ENCODE measurements at regions not wholly inside any gene's neighbourhood (a gene's known extent, or its start where the extent isn't known, plus 50 kb on each side); places are given as distances from the start of the nearest gene placed in this dataset.

DNA sequence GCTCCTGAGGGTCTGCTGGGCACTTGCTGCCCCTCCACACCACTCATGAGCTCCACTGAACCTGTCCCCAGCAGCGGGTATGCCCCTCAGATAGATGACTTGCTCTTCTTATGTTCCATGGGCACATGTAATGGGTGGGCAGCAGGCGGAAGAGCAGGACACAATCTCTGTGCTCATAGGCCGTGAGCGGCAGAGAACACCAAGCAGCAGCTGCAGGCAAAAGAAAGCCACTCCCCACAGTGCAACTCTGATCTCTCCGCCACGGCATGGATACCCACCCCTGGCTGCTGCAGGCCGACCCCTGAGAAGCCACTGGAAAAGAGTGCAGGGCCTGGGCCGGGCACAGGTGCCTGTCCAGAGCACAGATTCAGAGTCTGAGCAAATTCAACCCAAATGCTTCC, 135.2 kb upstream of the RUNX3 start:
- H3K4me1 Mint-ChIP-seq: peaks cover 66 to 77% of the 10 kb centered on the region in 2 donors
- no peak for DNase-seq

DNA sequence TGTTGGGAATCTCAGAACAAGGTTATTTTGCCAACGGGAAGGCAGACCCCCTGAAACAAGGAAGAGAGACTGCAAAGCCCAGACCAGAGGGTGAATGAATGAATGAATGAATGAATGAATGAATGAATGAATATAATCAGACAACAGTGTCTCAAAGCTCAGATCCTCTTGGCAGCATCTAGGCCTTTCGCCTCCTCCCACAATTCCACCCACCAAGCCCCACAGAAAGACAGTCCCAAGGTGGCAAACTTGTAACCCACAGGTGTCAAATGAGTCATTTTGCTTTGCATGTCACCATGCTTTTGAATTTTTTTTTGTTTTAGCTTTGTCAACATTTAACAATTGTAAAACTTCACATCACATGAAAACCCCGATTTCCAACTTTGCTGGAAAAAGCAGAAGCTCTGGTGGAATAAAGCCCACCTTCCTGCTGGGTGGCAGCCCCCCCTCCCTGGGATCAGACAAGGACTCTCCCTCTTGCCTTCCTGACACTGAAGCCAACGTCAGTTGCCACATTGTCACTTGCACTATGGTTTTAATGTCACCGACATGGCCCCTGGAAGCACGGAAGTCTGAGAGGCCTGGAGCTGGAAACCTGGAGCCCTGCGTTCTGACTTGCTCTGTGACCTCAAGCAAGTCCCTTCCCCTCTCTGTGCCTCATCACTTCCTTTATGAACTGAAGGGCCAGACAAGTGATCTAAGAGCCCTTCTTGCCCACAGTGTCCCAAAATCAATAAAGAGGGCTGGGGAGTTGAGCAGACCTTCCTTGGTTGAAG, 134.6 kb upstream of the RUNX3 start:
- Mint-ChIP-seq H3K4me3 (peak overlapping the region; percentile 77 to 95 (median 89)), H3K9me3 (peaks cover 0 to 1% (median 0%) of the 10 kb centered on the region in 6 donors), H3K27me3 (ENCODE audit: low read depth in 3 of 3) (peaks cover 28 to 32% (median 29%) of the 10 kb centered on the region in 3 donors), H3K4me1 (peaks cover 66 to 77% of the 10 kb centered on the region in 2 donors), H3K27ac (peak overlapping the region; percentile 95 to 100 (median 98)), H3K36me3 (peaks cover 0 to 4% (median 0%) of the 10 kb centered on the region in 3 donors)
- peak; percentile 85 for DNase-seq

More for the DNA sequence above, 135.2 kb upstream of the RUNX3 start:
- Mint-ChIP-seq H3K27ac (peak overlapping the region; percentile 95 to 100 (median 98)), H3K9me3 (no peaks in the 10 kb centered on the region), H3K4me3 (peak overlapping the region; percentile 77 to 95 (median 89)), H3K36me3 (peaks cover 0 to 4% (median 0%) of the 10 kb centered on the region in 3 donors), H3K27me3 (ENCODE audit: low read depth in 3 of 3) (peaks cover 28 to 34% (median 29%) of the 10 kb centered on the region in 3 donors)

- peaks cover 64 to 73% of the 10 kb centered on the region in 2 donors for H3K4me1 Mint-ChIP-seq
- DNase-seq: no peak
- peaks cover 0 to 4% (median 0%) of the 10 kb centered on the region in 3 donors for H3K36me3 Mint-ChIP-seq
- H3K27me3 Mint-ChIP-seq (ENCODE audit: low read depth in 3 of 3): peaks cover 28 to 31% (median 29%) of the 10 kb centered on the region in 3 donors
- peak overlapping the region; percentile 95 to 100 (median 98) for H3K27ac Mint-ChIP-seq
- H3K9me3 Mint-ChIP-seq: peaks cover 0 to 1% (median 0%) of the 10 kb centered on the region in 6 donors
- H3K4me3 Mint-ChIP-seq: peak overlapping the region; percentile 77 to 95 (median 89)
Measured at GRCh38 chr1:25063591-25064416, 133.7 kb upstream of the RUNX3 start.

DNA sequence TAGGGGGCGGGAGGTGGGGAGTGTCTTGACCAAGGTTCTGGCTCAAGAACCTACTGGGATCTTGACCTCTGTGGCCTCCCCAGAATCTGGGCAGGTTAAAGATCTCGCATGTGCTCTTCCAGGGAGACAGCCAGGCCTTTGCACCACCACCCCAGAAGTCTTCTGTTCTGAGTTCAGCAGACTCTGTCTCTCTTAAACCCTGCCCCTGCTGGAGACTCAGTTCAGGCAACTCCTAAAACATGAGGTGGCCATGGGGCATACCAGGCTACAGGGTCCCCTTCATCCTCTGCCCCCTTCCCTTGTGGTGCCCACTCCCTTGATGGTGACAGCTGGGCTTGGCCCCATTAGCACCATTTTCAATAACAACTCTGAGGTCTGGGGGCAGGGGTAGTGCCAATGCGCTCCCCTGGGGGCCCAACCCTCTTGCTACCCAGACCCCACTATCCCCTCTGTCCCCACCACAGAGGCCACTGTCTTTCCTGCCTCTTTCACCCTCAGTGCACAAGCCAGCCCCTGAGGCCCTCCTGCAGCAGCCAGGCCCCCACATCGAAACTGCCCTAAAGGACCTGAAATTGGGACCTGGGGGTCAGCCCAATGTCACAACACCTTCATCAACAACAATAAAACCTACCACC, 132.7 kb upstream of the RUNX3 start:
- DNase-seq: no peak
- Mint-ChIP-seq H3K4me1 (peaks cover 59 to 65% of the 10 kb centered on the region in 2 donors), H3K36me3 (peaks cover 0 to 4% (median 0%) of the 10 kb centered on the region in 3 donors), H3K27ac (peak overlapping the region in 3 of 6 donors; percentile 49 to 81 (median 79)), H3K9me3 (peaks cover 0 to 1% (median 0%) of the 10 kb centered on the region in 6 donors), H3K4me3 (no peak overlapping the region), H3K27me3 (ENCODE audit: low read depth in 3 of 3) (peaks cover 25 to 32% (median 28%) of the 10 kb centered on the region in 3 donors)

- peaks cover 47 to 52% of the 10 kb centered on the region in 2 donors for H3K4me1 Mint-ChIP-seq
- H3K4me3 Mint-ChIP-seq: peak overlapping the region in 2 of 5 donors; percentile 23 to 52
- peaks cover 0 to 1% (median 0%) of the 10 kb centered on the region in 6 donors for H3K9me3 Mint-ChIP-seq
- H3K36me3 Mint-ChIP-seq: peaks cover 0 to 4% (median 0%) of the 10 kb centered on the region in 3 donors
- DNase-seq: no peak
- peaks cover 21 to 28% (median 28%) of the 10 kb centered on the region in 3 donors for H3K27me3 Mint-ChIP-seq (ENCODE audit: low read depth in 3 of 3)
- H3K27ac Mint-ChIP-seq: peak overlapping the region in 4 of 6 donors; percentile 17 to 90 (median 80)
Measured at GRCh38 chr1:25061261-25061995, 131.4 kb upstream of the RUNX3 start.

DNA sequence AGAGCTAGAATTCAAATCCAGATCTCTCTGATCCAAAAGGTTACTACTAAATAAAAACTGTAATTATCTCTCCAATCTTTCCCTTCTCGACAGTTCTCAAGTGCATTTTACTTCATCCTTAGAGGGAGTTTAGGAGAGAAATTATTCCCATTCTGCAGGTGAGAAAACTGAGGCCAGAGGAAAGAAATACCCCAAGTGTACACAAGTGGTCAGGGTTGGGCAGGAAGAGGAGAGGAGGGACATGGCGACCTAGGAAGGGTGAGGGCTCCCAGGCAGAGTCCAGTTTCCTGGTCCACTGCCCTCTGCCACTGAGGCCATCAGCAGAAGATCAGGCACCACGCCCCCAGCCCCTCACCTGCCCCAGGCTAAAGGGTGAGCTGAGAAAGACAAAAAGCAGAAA, 127.1 kb upstream of the RUNX3 start:
- DNase-seq: no peak
- Mint-ChIP-seq H3K4me1 (peaks cover 11 to 13% of the 10 kb centered on the region in 2 donors), H3K4me3 (no peak overlapping the region), H3K9me3 (peaks cover 0 to 1% (median 0%) of the 10 kb centered on the region in 6 donors), H3K36me3 (peaks cover 0 to 7% (median 4%) of the 10 kb centered on the region in 3 donors), H3K27ac (no peak overlapping the region), H3K27me3 (ENCODE audit: low read depth in 3 of 3) (peaks cover 2 to 18% (median 7%) of the 10 kb centered on the region in 3 donors)

- Mint-ChIP-seq H3K27ac (no peak overlapping the region), H3K9me3 (peaks cover 0 to 1% (median 0%) of the 10 kb centered on the region in 6 donors), H3K36me3 (peaks cover 0 to 7% (median 0%) of the 10 kb centered on the region in 3 donors), H3K4me1 (peaks cover 4 to 7% of the 10 kb centered on the region in 2 donors), H3K27me3 (ENCODE audit: low read depth in 3 of 3) (peaks cover 0 to 20% (median 7%) of the 10 kb centered on the region in 3 donors), H3K4me3 (no peak overlapping the region)
- no peak for DNase-seq
Measured at GRCh38 chr1:25056536-25056935, 126.5 kb upstream of the RUNX3 start.

- H3K27ac Mint-ChIP-seq: peak overlapping the region in 2 of 6 donors; percentile 9 to 53
- peaks cover 0 to 20% (median 7%) of the 10 kb centered on the region in 3 donors for H3K27me3 Mint-ChIP-seq (ENCODE audit: low read depth in 3 of 3)
Measured at GRCh38 chr1:25055961-25056360, 125.9 kb upstream of the RUNX3 start.

DNA sequence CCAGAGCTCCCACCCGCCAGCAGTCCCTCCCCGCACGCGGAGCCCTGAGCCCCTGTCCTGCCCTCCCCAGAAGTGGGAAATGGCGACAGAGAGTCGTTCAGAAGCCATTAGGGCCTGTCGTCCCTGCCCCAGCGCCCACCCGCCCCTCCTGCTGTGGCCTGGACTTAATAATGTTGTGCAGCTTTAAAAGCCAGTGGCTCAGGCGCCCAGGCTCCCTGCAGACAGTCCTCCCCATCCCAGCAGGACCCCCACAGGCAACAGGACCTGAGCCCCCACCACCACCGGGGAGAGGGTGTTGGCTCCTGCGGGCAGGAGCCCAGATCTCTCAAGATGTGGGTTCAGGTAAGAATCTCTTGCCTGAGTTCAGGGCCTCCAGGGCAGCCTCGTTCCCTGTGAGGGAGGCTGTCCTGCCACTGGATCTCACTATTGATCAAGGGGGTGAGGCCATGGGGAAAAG, 125.3 kb upstream of the RUNX3 start:
- H3K9me3 Mint-ChIP-seq: peaks cover 0 to 1% (median 0%) of the 10 kb centered on the region in 6 donors
- no peak for DNase-seq
- peaks cover 0 to 7% (median 0%) of the 10 kb centered on the region in 3 donors for H3K36me3 Mint-ChIP-seq
- peaks cover 2 to 20% (median 7%) of the 10 kb centered on the region in 3 donors for H3K27me3 Mint-ChIP-seq (ENCODE audit: low read depth in 3 of 3)
- no peak overlapping the region for H3K4me3 Mint-ChIP-seq
- peak overlapping the region in 1 of 6 donors; percentile 53 for H3K27ac Mint-ChIP-seq
- H3K4me1 Mint-ChIP-seq: peaks cover 0 to 5% of the 10 kb centered on the region in 2 donors

More at GRCh38 chr1:25055961-25056360, 125.9 kb upstream of the RUNX3 start:
- H3K4me1 Mint-ChIP-seq: peaks cover 0 to 4% of the 10 kb centered on the region in 2 donors
- peaks cover 0 to 1% (median 0%) of the 10 kb centered on the region in 6 donors for H3K9me3 Mint-ChIP-seq
- H3K4me3 Mint-ChIP-seq: no peak overlapping the region
- no peak for DNase-seq
- peaks cover 0 to 7% (median 0%) of the 10 kb centered on the region in 3 donors for H3K36me3 Mint-ChIP-seq

DNA sequence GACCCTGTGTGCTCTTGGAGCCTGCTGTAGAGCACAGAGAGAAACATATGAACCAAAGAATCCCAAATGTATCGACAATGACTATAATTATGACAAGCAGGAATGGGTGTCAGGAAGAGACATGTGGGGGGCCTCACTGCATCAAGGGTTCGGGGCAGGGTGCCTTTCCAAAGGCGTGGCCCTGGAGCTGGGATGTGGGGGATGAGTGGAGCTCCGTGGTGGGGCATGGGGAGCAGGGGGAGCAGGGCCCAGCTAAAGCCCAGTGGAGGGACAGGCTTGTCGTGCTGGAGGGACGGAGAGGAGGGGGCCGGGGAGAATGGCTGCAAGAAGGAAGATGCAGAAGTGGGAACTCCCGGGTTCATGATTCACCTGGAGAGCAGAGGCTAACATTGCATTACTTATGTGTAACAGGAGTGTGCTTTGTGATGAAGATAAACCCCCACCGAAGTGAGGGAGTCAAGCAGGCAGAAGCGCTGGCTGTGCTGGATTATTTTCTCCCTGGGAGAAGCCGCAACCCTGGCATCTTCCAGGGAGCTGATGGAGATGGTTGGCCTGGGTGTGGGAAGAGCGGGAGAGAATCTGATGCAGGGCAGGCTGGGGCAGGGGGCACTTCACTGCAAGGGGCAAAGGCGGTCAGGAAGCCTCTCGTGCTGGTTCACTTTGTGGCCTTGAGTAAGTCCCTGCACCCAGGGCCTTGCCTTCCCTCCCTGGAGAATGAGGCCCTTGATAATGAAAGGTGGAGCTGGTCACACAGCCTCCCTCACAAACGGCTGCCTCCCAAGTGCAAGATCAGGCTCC, 124.6 kb upstream of the RUNX3 start:
- H3K4me1 Mint-ChIP-seq: peaks cover 0 to 5% of the 10 kb centered on the region in 2 donors
- H3K27me3 Mint-ChIP-seq (ENCODE audit: low read depth in 3 of 3): peaks cover 2 to 20% (median 7%) of the 10 kb centered on the region in 3 donors
- H3K27ac Mint-ChIP-seq: peak overlapping the region in 1 of 6 donors; percentile 62
- no peak overlapping the region for H3K4me3 Mint-ChIP-seq
- no peaks in the 10 kb centered on the region for H3K9me3 Mint-ChIP-seq
- no peak for DNase-seq
- H3K36me3 Mint-ChIP-seq: peaks cover 0 to 7% (median 0%) of the 10 kb centered on the region in 3 donors

- H3K36me3 Mint-ChIP-seq: peaks cover 0 to 7% (median 0%) of the 10 kb centered on the region in 3 donors
- H3K27ac Mint-ChIP-seq: peak overlapping the region in 1 of 6 donors; percentile 35
- DNase-seq: no peak
- no peak overlapping the region for H3K4me3 Mint-ChIP-seq
- no peaks in the 10 kb centered on the region for H3K9me3 Mint-ChIP-seq
- peaks cover 4 to 20% (median 7%) of the 10 kb centered on the region in 3 donors for H3K27me3 Mint-ChIP-seq (ENCODE audit: low read depth in 3 of 3)
- peaks cover 0 to 5% of the 10 kb centered on the region in 2 donors for H3K4me1 Mint-ChIP-seq
Measured at GRCh38 chr1:25053576-25054250, 123.6 kb upstream of the RUNX3 start.
